ENCODE measurements at regions not wholly inside any gene's neighbourhood (a gene's known extent, or its start where the extent isn't known, plus 50 kb on each side); places are given as distances from the start of the nearest gene placed in this dataset.

DNA sequence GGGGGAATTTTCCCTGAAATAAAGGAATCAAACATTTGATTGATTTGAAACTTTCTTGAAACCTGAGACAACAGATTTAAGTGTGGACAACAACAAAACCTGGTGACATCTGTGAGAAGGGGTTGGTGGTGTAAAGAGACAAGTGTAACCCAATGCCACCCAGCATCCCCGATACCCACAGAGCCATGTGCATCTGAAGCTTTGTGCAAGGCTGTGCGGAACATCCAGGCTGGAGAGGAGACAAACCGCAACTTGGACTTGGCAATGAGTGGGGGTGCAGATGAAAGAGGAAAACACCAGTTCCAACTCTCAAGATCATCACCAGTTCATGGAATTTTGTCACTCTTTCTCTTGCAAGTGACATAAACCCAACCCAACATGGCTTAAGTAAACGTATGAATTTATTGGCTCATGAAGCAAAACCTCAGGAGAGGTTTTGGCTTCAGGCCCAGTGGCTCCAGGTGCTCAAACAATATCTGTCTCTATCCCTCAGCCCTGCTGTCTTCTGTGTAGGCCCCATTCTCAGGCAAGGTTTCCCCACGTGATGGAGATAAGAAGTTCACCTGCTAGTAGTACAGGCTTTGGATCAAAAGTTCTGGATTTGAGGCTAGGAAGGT, 55.2 kb upstream of the NTF3 start:
- H3K36me3 Mint-ChIP-seq (ENCODE audit: low read depth) = no peaks in the 10 kb centered on the region
- no peak overlapping the region for H3K4me3 Mint-ChIP-seq
- no peak for TF ChIP-seq CTCF (IDR thresholded peaks at IDR 0.05)
- no peak overlapping the region for H3K27ac Mint-ChIP-seq
- no peaks in the 10 kb centered on the region for H3K4me1 Mint-ChIP-seq (ENCODE audit: low read depth)
- no peaks in the 10 kb centered on the region for H3K9me3 Mint-ChIP-seq
- H3K27me3 Mint-ChIP-seq (ENCODE audit: insufficient read depth) = peaks cover 22% of the 10 kb centered on the region
- no peak for DNase-seq

DNA sequence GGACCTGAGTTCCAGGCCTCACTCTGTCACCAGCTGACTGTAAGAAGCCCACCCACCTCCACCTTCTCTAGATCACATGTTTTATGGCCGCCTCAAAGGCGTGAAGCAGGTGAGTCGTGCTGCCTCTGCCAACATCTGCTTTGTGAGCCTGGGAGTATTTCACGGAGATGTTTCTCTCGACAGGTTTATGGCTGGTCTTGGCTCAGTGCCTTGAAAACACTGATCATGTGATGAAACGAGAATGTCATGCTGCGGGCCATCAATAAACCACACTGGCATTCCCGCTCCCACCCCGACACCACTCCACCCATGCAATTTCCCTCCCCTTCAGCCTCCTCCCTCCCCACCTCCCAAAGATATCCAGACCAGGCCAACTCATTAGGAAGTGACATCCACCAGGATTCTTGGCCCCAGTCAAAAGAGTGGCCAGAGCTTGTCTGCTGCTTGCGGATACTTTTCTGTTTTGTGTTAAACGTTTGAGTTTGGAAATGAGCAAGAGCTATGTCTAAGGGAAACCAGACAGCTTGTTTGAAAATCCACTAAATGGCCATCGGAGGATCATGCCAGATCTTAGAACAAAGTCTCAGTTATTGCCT, 53.8 kb upstream of the NTF3 start:
- DNase-seq = no peak
- H3K9me3 Mint-ChIP-seq = no peaks in the 10 kb centered on the region
- no peaks in the 10 kb centered on the region for H3K4me1 Mint-ChIP-seq (ENCODE audit: low read depth)
- H3K36me3 Mint-ChIP-seq (ENCODE audit: low read depth) = no peaks in the 10 kb centered on the region
- TF ChIP-seq CTCF (IDR thresholded peaks at IDR 0.05) = no peak
- H3K27ac Mint-ChIP-seq = no peak overlapping the region
- no peak overlapping the region for H3K4me3 Mint-ChIP-seq
- H3K27me3 Mint-ChIP-seq (ENCODE audit: insufficient read depth) = peaks cover 22% of the 10 kb centered on the region

DNA sequence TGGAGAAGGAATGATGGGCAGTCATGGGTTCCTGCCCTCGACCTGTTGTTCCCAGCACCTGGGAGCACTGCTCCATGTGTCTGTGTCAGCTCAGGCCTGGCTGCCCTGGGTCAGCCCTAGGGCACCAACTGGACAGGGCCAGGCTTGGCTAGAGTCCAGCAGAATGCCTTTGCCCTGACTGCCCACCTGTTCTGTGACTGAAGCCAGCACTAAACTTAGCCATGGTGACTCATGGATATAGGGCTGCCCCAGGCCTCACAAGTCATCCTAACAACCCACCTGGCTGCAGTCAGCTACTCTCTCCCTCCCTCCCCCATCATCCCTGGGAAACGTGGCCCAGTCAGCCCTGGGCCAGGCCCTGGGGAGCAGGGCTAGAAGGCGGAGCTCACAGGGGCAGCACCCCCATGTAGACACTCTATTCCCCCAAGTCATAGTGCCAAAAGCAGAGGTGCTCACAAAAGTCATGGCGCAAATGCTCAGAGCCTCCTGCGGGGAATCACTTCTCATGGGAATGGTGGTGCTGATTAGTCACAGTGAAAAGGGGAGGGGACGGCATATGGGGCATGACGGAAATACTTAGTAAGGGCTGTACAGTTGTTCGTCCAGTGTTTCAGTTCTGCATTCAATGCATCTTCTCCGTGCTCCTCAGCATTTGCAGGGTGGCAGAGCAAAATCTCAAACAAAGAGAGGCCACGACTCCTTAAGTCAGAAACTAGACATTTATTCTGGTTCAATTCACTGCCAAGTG, 52.0 kb upstream of the NTF3 start:
- no peaks in the 10 kb centered on the region for H3K36me3 Mint-ChIP-seq (ENCODE audit: low read depth)
- H3K27me3 Mint-ChIP-seq (ENCODE audit: insufficient read depth) = peaks cover 25% of the 10 kb centered on the region
- no peak for TF ChIP-seq CTCF (IDR thresholded peaks at IDR 0.05)
- no peak for DNase-seq
- H3K4me1 Mint-ChIP-seq (ENCODE audit: low read depth) = no peaks in the 10 kb centered on the region
- H3K4me3 Mint-ChIP-seq = no peak overlapping the region
- no peak overlapping the region for H3K27ac Mint-ChIP-seq
- H3K9me3 Mint-ChIP-seq = no peaks in the 10 kb centered on the region
